Mesothelial cell of epicardium (in vitro differentiated cells): ENCODE measurements at regions not wholly inside any gene's neighbourhood (a gene's known extent, or its start where the extent isn't known, plus 50 kb on each side); places are given as distances from the start of the nearest gene placed in this dataset.
A peak's percentile ranks its signal among the peaks of the same experiment; 100 is the strongest.

Experiments
- DNase-seq, 2 experiments: peaks; one replicate each; pipeline ENCODE4 v3.0.0; 2021; ENCODE audit warnings: low spot score in 2 of 2; ENCODE audit not compliant: unreplicated experiment in 2 of 2
- H3K27ac Mint-ChIP-seq: 2 replicates; pipeline ENCODE4 v1.8.0; 2021; ENCODE audit warnings: mixed read lengths
- H3K27me3 Mint-ChIP-seq: 2 replicates; pipeline ENCODE4 v1.8.0; 2021; ENCODE audit warnings: low read depth, mixed read lengths
- H3K36me3 Mint-ChIP-seq: 2 replicates; pipeline ENCODE4 v1.8.0; 2021; ENCODE audit warnings: mixed read lengths
- H3K4me1 Mint-ChIP-seq: 2 replicates; pipeline ENCODE4 v1.8.0; 2021; ENCODE audit warnings: mixed read lengths
- H3K4me3 Mint-ChIP-seq: 2 replicates; pipeline ENCODE4 v1.8.0; 2021; ENCODE audit warnings: mild to moderate bottlenecking, moderate library complexity, mixed read lengths
- H3K9me3 Mint-ChIP-seq: 2 replicates; pipeline ENCODE4 v1.8.0; 2021; ENCODE audit warnings: mixed read lengths
- CTCF ChIP-seq: fragments of 200-600 bp; sonication (generic); IDR thresholded peaks from one replicate; pipeline ENCODE4 v1.5.0; 2021; ENCODE audit warnings: antibody characterized with exemption; ENCODE audit not compliant: unreplicated experiment

- no peak for TF ChIP-seq CTCF
- peaks cover 7% of the 10 kb centered on the region for H3K36me3 Mint-ChIP-seq
- H3K4me1 Mint-ChIP-seq, result peaks cover 5% of the 10 kb centered on the region
- no peak overlapping the region for H3K27ac Mint-ChIP-seq
- H3K9me3 Mint-ChIP-seq, result peaks cover 20% of the 10 kb centered on the region
- no peak overlapping the region for H3K4me3 Mint-ChIP-seq
- no peaks in the 10 kb centered on the region for H3K27me3 Mint-ChIP-seq
- DNase-seq, result no peak
Observed at GRCh38 chr7:81218480-81219106, 299.7 kb upstream of the SEMA3C start.

- TF ChIP-seq CTCF, result no peak
- peaks cover 35% of the 10 kb centered on the region for H3K4me1 Mint-ChIP-seq
- no peaks in the 10 kb centered on the region for H3K27me3 Mint-ChIP-seq
- H3K36me3 Mint-ChIP-seq, result no peaks in the 10 kb centered on the region
- DNase-seq, result no peak
- no peak overlapping the region for H3K27ac Mint-ChIP-seq
- no peaks in the 10 kb centered on the region for H3K9me3 Mint-ChIP-seq
- no peak overlapping the region for H3K4me3 Mint-ChIP-seq
Observed at GRCh38 chr7:81213394-81213793, 294.5 kb upstream of the SEMA3C start.

- no peaks in the 10 kb centered on the region for H3K27me3 Mint-ChIP-seq
- no peak overlapping the region for H3K27ac Mint-ChIP-seq
- H3K4me1 Mint-ChIP-seq, result peaks cover 45% of the 10 kb centered on the region
- no peaks in the 10 kb centered on the region for H3K9me3 Mint-ChIP-seq
- H3K4me3 Mint-ChIP-seq, result no peak overlapping the region
- no peak for DNase-seq
- no peaks in the 10 kb centered on the region for H3K36me3 Mint-ChIP-seq
- no peak for TF ChIP-seq CTCF
Observed at GRCh38 chr7:81211934-81212320, 293.1 kb upstream of the SEMA3C start.

- Mint-ChIP-seq H3K4me3 (no peak overlapping the region), H3K36me3 (no peaks in the 10 kb centered on the region), H3K4me1 (peaks cover 50% of the 10 kb centered on the region), H3K27me3 (no peaks in the 10 kb centered on the region), H3K27ac (peak overlapping the region; percentile 26), H3K9me3 (no peaks in the 10 kb centered on the region)
- DNase-seq, result no peak
- TF ChIP-seq CTCF, result no peak
Observed at GRCh38 chr7:81211204-81211933, 292.5 kb upstream of the SEMA3C start.

GRCh38 chr7:81210137-81211064 is 291.6 kb upstream of the SEMA3C start:
- Mint-ChIP-seq H3K9me3 (no peaks in the 10 kb centered on the region), H3K4me3 (no peak overlapping the region), H3K27me3 (no peaks in the 10 kb centered on the region), H3K4me1 (peaks cover 53% of the 10 kb centered on the region), H3K36me3 (no peaks in the 10 kb centered on the region), H3K27ac (peak overlapping the region; percentile 26)
- DNase-seq, result no peak
- no peak for TF ChIP-seq CTCF
